HG02642 (cell line): ENCODE measurements at regions not wholly inside any gene's neighbourhood (a gene's known extent, or its start where the extent isn't known, plus 50 kb on each side); places are given as distances from the start of the nearest gene placed in this dataset.
"Not testable (repeated sequence)": the region's sequence is repeated elsewhere in the genome, so short reads cannot be mapped to it uniquely, and the experiment has no call there.

ENCODE experiments used
- ATAC-seq: cut with Tn5 transposase; IDR thresholded peaks from one replicate; pipeline ENCODE4 v1.9.1; 2021; ENCODE audit warnings: mild to moderate bottlenecking; ENCODE audit not compliant: unreplicated experiment, poor library complexity

GRCh38 chr2:7502336-7502735 is 585.1 kb downstream of the RNF144A start:
- no peak for ATAC-seq

- ATAC-seq = no peak
Observed at GRCh38 chr2:7508296-7508943, 591.2 kb downstream of the RNF144A start.

GRCh38 chr2:7510353-7510752 is 593.1 kb downstream of the RNF144A start:
- no peak for ATAC-seq

GRCh38 chr2:7513834-7514233 is 596.6 kb downstream of the RNF144A start:
- ATAC-seq = no peak

GRCh38 chr2:7515327-7515726 is 598.1 kb downstream of the RNF144A start:
- ATAC-seq = no peak

GRCh38 chr2:7516484-7517063 is 599.4 kb downstream of the RNF144A start:
- no peak for ATAC-seq

- ATAC-seq = no peak
Observed at GRCh38 chr2:7517088-7517487, 599.9 kb downstream of the RNF144A start.

- ATAC-seq = no peak
Observed at GRCh38 chr2:7517851-7518250, 600.6 kb downstream of the RNF144A start.

- ATAC-seq = no peak
Observed at GRCh38 chr2:7523481-7524120, 606.4 kb downstream of the RNF144A start.

GRCh38 chr2:7524195-7524594 is 607.0 kb downstream of the RNF144A start:
- ATAC-seq = no peak

GRCh38 chr2:7525746-7526145 is 608.5 kb downstream of the RNF144A start:
- ATAC-seq = no peak

GRCh38 chr2:7527165-7527722 is 610.0 kb downstream of the RNF144A start:
- no peak for ATAC-seq

- no peak for ATAC-seq
Observed at GRCh38 chr2:7530001-7530400, 612.8 kb downstream of the RNF144A start.

- ATAC-seq = no peak
Observed at GRCh38 chr2:7539077-7539476, 621.9 kb downstream of the RNF144A start.

GRCh38 chr2:7539760-7540159 is 622.5 kb downstream of the RNF144A start:
- no peak for ATAC-seq

GRCh38 chr2:7552825-7553570 is 635.8 kb downstream of the RNF144A start:
- no peak for ATAC-seq

- no peak for ATAC-seq
Observed at GRCh38 chr2:7555260-7555659, 638.0 kb downstream of the RNF144A start.

GRCh38 chr2:7557376-7557775 is 640.2 kb downstream of the RNF144A start:
- no peak for ATAC-seq

- ATAC-seq = no peak
Observed at GRCh38 chr2:7559791-7560190, 642.6 kb downstream of the RNF144A start.

GRCh38 chr2:7566382-7566881 is 649.2 kb downstream of the RNF144A start:
- no peak for ATAC-seq

- not testable (repeated sequence) for ATAC-seq
Observed at GRCh38 chr2:7567116-7567515, 649.9 kb downstream of the RNF144A start.
